ENCODE measurements at regions not wholly inside any gene's neighbourhood (a gene's known extent, or its start where the extent isn't known, plus 50 kb on each side); places are given as distances from the start of the nearest gene placed in this dataset.

- TF ChIP-seq MAX (IDR thresholded peaks at IDR 0.05) = no peak
- no peak for TF ChIP-seq REST (IDR thresholded peaks at IDR 0.05; ENCODE audit: low read depth)
- TF ChIP-seq NFIC (IDR thresholded peaks at IDR 0.05) = no peak
- TF ChIP-seq CREB1 (IDR thresholded peaks at IDR 0.05; ENCODE audit: low read depth) = no peak
- TF ChIP-seq ZBTB7A (IDR thresholded peaks at IDR 0.05; ENCODE audit: low read depth) = no peak
- TF ChIP-seq YY1 (IDR thresholded peaks at IDR 0.05; ENCODE audit: low read depth) = no peak
- TF ChIP-seq EP300 (IDR thresholded peaks at IDR 0.05; ENCODE audit: borderline replicate concordance) = no peak
- no peak for TF ChIP-seq RAD21 (IDR thresholded peaks at IDR 0.05; ENCODE audit: low read depth)
- TF ChIP-seq TAF1 (IDR thresholded peaks at IDR 0.05; ENCODE audit: low read depth) = no peak
- no peak for TF ChIP-seq EGR1 (IDR thresholded peaks at IDR 0.05)
Measured at GRCh38 chr4:34293459-34293858, 1950.9 kb downstream of the ARAP2 start.
